ENCODE measurements at regions not wholly inside any gene's neighbourhood (a gene's known extent, or its start where the extent isn't known, plus 50 kb on each side); places are given as distances from the start of the nearest gene placed in this dataset.

- H3K9me2 ChIP-seq (replicated peaks; ENCODE audit: insufficient read depth, low read length): no peaks in the 10 kb centered on the region
- TF ChIP-seq, protein P1, sequence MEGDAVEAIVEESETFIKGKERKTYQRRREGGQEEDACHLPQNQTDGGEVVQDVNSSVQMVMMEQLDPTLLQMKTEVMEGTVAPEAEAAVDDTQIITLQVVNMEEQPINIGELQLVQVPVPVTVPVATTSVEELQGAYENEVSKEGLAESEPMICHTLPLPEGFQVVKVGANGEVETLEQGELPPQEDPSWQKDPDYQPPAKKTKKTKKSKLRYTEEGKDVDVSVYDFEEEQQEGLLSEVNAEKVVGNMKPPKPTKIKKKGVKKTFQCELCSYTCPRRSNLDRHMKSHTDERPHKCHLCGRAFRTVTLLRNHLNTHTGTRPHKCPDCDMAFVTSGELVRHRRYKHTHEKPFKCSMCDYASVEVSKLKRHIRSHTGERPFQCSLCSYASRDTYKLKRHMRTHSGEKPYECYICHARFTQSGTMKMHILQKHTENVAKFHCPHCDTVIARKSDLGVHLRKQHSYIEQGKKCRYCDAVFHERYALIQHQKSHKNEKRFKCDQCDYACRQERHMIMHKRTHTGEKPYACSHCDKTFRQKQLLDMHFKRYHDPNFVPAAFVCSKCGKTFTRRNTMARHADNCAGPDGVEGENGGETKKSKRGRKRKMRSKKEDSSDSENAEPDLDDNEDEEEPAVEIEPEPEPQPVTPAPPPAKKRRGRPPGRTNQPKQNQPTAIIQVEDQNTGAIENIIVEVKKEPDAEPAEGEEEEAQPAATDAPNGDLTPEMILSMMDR (IDR thresholded peaks at IDR 0.05; ENCODE audit: insufficient read depth, low read length, poor library complexity, severe bottlenecking): no peak
- TF ChIP-seq EZH2phosphoT487 (conservative IDR thresholded peaks at IDR 0.05; ENCODE audit: low read length): no peak
- H3K4me3 ChIP-seq (ENCODE audit: insufficient read depth, low read length, poor library complexity, severe bottlenecking): no peak overlapping the region
- no peaks in the 10 kb centered on the region for H3K27me3 ChIP-seq (ENCODE audit: low read length)
- no peak overlapping the region for H2AFZ ChIP-seq (ENCODE audit: low read depth, low read length, severe bottlenecking)
- H3K79me2 ChIP-seq (ENCODE audit: insufficient read depth, low read length): no peaks in the 10 kb centered on the region
- H3K36me3 ChIP-seq (ENCODE audit: low read length): no peaks in the 10 kb centered on the region
- H4K20me1 ChIP-seq (ENCODE audit: low read depth, low read length): no peaks in the 10 kb centered on the region
- no peaks in the 10 kb centered on the region for H3K9me3 ChIP-seq (ENCODE audit: insufficient read depth, low read length)
- no peak overlapping the region for H3K27ac ChIP-seq (ENCODE audit: low read depth, low read length)
- H3K9ac ChIP-seq (ENCODE audit: low read length): no peak overlapping the region
- no peaks in the 10 kb centered on the region for H3F3A ChIP-seq (ENCODE audit: insufficient read depth)
- H3K4me2 ChIP-seq (ENCODE audit: low read depth, low read length, poor library complexity, severe bottlenecking): no peak overlapping the region
Observed at GRCh38 chr10:2784766-2785165, 282.6 kb upstream of the PFKP start.

DNA sequence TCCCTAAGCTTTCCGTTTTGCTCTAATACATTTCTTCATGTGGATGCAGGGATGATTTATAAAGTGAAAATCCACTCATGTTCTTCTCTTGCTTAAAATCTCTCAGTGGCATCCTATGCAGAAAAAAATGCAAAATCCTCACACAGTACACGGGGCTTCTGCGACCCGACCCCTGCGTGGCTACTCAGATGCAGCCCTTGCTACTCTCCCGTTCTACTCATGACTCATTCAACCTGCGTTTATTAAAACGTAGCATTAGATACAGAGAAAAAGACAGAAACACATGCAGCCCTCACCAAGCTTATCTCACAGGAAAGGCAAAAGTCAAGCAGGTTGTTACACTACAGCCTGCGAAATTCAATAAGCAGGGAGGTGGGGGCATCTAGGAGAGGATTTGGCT, 284.4 kb upstream of the PFKP start:
- Histone ChIP-seq H3F3A (ENCODE audit: insufficient read depth) (no peaks in the 10 kb centered on the region), H3K27ac (ENCODE audit: low read depth, low read length) (no peak overlapping the region), H3K9me3 (ENCODE audit: insufficient read depth, low read length) (no peaks in the 10 kb centered on the region), H3K79me2 (ENCODE audit: insufficient read depth, low read length) (no peaks in the 10 kb centered on the region), H3K9me2 (replicated peaks; ENCODE audit: insufficient read depth, low read length) (no peaks in the 10 kb centered on the region), H3K4me3 (ENCODE audit: insufficient read depth, low read length, poor library complexity, severe bottlenecking) (no peak overlapping the region), H3K4me2 (ENCODE audit: low read depth, low read length, poor library complexity, severe bottlenecking) (no peak overlapping the region), H3K27me3 (ENCODE audit: low read length) (no peaks in the 10 kb centered on the region), H3K9ac (ENCODE audit: low read length) (no peak overlapping the region), H3K36me3 (ENCODE audit: low read length) (no peaks in the 10 kb centered on the region), H4K20me1 (ENCODE audit: low read depth, low read length) (no peaks in the 10 kb centered on the region), H2AFZ (ENCODE audit: low read depth, low read length, severe bottlenecking) (no peak overlapping the region)
- no peak for TF ChIP-seq EZH2phosphoT487 (conservative IDR thresholded peaks at IDR 0.05; ENCODE audit: low read length)

DNA sequence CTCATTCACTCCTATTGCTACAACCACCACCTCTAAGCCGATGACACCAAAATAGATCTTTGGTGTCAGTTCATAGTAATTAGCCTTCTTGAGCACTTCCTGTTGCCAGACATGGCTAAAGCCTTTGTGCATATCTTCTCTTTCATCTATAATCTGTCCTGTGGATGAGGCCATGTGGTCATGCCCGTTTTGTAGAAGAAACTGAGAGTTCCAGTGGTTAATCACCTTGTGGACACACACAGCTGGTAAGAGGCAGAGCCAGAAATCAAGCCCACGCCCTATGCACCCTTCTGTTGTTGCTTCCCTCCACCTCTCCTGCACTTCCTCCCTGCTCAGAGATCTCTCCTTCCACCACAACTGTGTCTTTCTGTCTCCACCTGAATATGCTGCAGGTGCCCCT, 285.1 kb upstream of the PFKP start:
- Histone ChIP-seq H3K4me3 (ENCODE audit: insufficient read depth, low read length, poor library complexity, severe bottlenecking) (no peak overlapping the region), H3K36me3 (ENCODE audit: low read length) (no peaks in the 10 kb centered on the region), H3K9ac (ENCODE audit: low read length) (no peak overlapping the region), H3K27me3 (ENCODE audit: low read length) (no peaks in the 10 kb centered on the region), H3K4me2 (ENCODE audit: low read depth, low read length, poor library complexity, severe bottlenecking) (no peak overlapping the region), H2AFZ (ENCODE audit: low read depth, low read length, severe bottlenecking) (no peak overlapping the region), H3K9me2 (replicated peaks; ENCODE audit: insufficient read depth, low read length) (no peaks in the 10 kb centered on the region), H3K27ac (ENCODE audit: low read depth, low read length) (no peak overlapping the region), H3K9me3 (ENCODE audit: insufficient read depth, low read length) (no peaks in the 10 kb centered on the region), H4K20me1 (ENCODE audit: low read depth, low read length) (no peaks in the 10 kb centered on the region), H3F3A (ENCODE audit: insufficient read depth) (no peaks in the 10 kb centered on the region), H3K79me2 (ENCODE audit: insufficient read depth, low read length) (no peaks in the 10 kb centered on the region)
- TF ChIP-seq, protein P1 (IDR thresholded peaks at IDR 0.05; ENCODE audit: insufficient read depth, low read length, poor library complexity, severe bottlenecking): no peak
- TF ChIP-seq EZH2phosphoT487 (conservative IDR thresholded peaks at IDR 0.05; ENCODE audit: low read length): no peak

GRCh38 chr10:2777666-2778355, 289.5 kb upstream of the PFKP start:
- no peaks in the 10 kb centered on the region for H3K36me3 ChIP-seq (ENCODE audit: low read length)
- TF ChIP-seq EZH2phosphoT487 (conservative IDR thresholded peaks at IDR 0.05; ENCODE audit: low read length): no peak
- TF ChIP-seq, protein P1 (IDR thresholded peaks at IDR 0.05; ENCODE audit: insufficient read depth, low read length, poor library complexity, severe bottlenecking): no peak

More at GRCh38 chr10:2777666-2778355, 289.5 kb upstream of the PFKP start:
- Histone ChIP-seq H3K27ac (ENCODE audit: low read depth, low read length) (no peak overlapping the region), H3K9me3 (ENCODE audit: insufficient read depth, low read length) (no peaks in the 10 kb centered on the region), H3K9me2 (replicated peaks; ENCODE audit: insufficient read depth, low read length) (no peaks in the 10 kb centered on the region), H3K4me2 (ENCODE audit: low read depth, low read length, poor library complexity, severe bottlenecking) (no peak overlapping the region), H2AFZ (ENCODE audit: low read depth, low read length, severe bottlenecking) (no peak overlapping the region), H3K4me3 (ENCODE audit: insufficient read depth, low read length, poor library complexity, severe bottlenecking) (no peak overlapping the region), H3K79me2 (ENCODE audit: insufficient read depth, low read length) (no peaks in the 10 kb centered on the region), H3K9ac (ENCODE audit: low read length) (no peak overlapping the region), H4K20me1 (ENCODE audit: low read depth, low read length) (no peaks in the 10 kb centered on the region), H3K27me3 (ENCODE audit: low read length) (no peaks in the 10 kb centered on the region), H3F3A (ENCODE audit: insufficient read depth) (no peaks in the 10 kb centered on the region)

Measured in SU-DHL-6 (cell line).